Mononuclear cell (primary cell): ENCODE measurements at regions not wholly inside any gene's neighbourhood (a gene's known extent, or its start where the extent isn't known, plus 50 kb on each side); places are given as distances from the start of the nearest gene placed in this dataset.
"Not testable (repeated sequence)": the region's sequence is repeated elsewhere in the genome, so short reads cannot be mapped to it uniquely, and the experiment has no call there.

Experiments
- H3K27me3 ChIP-seq: 2 replicates; pipeline ENCODE4 v1.6.0; 2011; ENCODE audit warnings: low read length, control low read depth; ENCODE audit not compliant: insufficient read depth
- H3K4me1 ChIP-seq: 2 replicates; pipeline ENCODE4 v1.5.1; 2011; ENCODE audit warnings: mild to moderate bottlenecking, low read length, control low read depth; ENCODE audit not compliant: insufficient read depth
- H3K4me3 ChIP-seq: 2 replicates; pipeline ENCODE4 v1.5.1; 2011; ENCODE audit warnings: mild to moderate bottlenecking, low read length, moderate library complexity
- H3K9me3 ChIP-seq: 2 replicates; pipeline ENCODE4 v1.5.1; 2011; ENCODE audit warnings: low read depth, mild to moderate bottlenecking, control low read depth, low read length

- no peaks in the 10 kb centered on the region for H3K9me3 ChIP-seq
- no peaks in the 10 kb centered on the region for H3K4me1 ChIP-seq
- H3K4me3 ChIP-seq, result no peak overlapping the region
These were observed 179.9 kb upstream of the TMEM106B start for GRCh38 chr7:12031186-12031585.

GRCh38 chr7:12031638-12032037, 179.5 kb upstream of the TMEM106B start:
- Histone ChIP-seq H3K27me3 (no peaks in the 10 kb centered on the region), H3K4me3 (no peak overlapping the region), H3K4me1 (no peaks in the 10 kb centered on the region), H3K9me3 (no peaks in the 10 kb centered on the region)

More at GRCh38 chr7:12031186-12031585, 179.9 kb upstream of the TMEM106B start:
- H3K27me3 ChIP-seq, result no peaks in the 10 kb centered on the region

DNA sequence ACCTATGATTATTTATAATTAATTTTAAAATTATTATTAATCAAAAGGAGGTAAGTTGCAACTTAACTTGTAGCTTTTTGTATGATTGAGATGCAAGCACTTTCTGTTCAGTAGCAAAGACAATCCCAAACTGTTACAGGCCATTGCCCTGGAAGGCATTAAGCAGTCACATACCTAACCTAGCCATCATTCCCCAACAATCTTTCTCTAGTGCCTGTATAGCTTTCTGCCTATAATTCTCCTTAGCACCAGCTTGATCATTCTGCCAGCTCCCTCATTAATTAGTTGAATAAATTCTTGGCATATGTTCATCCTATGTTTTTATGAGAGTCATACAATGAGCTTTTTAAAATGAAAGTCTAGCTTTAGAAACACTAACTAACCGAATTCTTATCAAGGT, 178.9 kb upstream of the TMEM106B start:
- Histone ChIP-seq H3K4me1 (no peaks in the 10 kb centered on the region), H3K9me3 (no peaks in the 10 kb centered on the region), H3K4me3 (no peak overlapping the region), H3K27me3 (no peaks in the 10 kb centered on the region)

DNA sequence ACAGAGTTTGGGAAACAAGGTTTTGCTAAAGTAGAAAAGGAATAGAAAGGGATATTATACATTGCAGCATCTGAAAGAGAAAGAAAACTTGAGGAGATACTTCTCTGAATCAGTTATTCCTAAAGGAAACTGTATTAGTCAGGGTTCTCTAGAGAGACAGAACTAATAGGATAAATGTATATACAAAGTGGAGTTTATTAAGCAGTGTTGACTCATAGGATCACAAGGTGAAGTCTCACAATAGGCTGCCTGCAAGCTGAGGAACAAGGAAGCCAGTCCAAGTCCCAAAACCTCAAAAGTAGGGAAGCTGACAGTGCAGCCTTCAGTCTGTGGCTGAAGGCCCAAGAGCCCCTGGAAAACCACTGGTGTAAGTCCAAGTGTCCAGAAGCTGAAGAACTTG, 167.6 kb upstream of the TMEM106B start:
- not testable (repeated sequence) for H3K9me3 ChIP-seq, H3K4me1 ChIP-seq, H3K4me3 ChIP-seq, H3K27me3 ChIP-seq

DNA sequence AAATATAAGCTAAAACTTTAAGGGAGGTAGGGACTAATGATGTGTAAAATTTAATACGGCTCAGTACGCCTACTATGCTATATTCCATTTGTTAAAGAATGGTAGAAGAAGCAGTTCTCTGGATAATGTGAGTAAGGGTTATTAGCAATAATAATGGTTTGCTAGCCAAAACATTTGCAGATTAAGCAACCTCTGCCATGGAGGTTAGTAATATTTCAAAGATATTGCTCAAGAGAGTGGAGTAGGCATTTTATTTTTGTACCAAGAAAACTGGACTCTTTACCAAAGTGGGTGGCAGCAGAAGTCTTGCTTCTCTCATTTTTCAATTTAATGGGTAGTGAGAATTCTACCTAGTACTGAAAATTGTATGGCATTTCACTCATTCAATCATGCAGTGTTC, 158.9 kb upstream of the TMEM106B start:
- no peaks in the 10 kb centered on the region for H3K27me3 ChIP-seq
- no peak overlapping the region for H3K4me3 ChIP-seq
- peaks cover 13% of the 10 kb centered on the region for H3K9me3 ChIP-seq
- H3K4me1 ChIP-seq, result no peaks in the 10 kb centered on the region

DNA sequence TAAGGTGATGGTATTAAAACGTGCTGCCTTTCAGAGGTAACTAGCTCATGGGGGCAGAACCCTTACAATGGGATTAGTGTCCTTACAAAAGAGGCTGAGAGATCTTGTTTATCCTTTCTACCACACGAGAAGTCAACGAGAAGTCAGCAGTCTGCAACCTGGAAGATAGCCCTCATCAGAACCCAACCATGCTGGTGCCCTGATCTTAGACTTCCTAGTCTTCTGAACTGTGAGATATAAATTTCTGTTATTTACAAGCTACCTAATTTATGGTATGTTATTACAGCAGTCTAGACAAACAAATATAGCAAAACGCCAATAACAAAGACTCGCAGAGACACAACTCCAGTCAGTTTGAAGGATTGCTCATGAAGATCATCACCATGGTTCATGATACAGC, 157.5 kb upstream of the TMEM106B start:
- H3K9me3 ChIP-seq, result peaks cover 24% of the 10 kb centered on the region
- no peaks in the 10 kb centered on the region for H3K4me1 ChIP-seq
- no peak overlapping the region for H3K4me3 ChIP-seq
- H3K27me3 ChIP-seq, result no peaks in the 10 kb centered on the region

DNA sequence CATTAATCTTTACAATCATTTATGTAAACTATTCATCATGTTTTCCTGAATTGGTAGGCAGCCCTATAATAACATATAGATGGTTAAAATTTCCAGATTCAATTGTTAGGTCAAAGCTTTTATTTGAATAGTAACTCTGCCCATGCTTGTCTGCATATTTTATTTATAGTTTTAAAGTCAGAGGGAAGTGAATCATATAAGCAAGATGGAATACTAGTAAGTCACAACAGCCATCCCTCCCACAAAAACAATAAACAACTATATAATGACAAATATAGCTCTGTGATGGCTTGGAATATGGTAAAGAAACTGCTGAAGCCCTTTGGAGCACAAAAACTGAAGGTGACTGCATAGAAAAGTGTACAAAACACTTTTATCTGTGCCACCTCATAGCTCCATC, 156.3 kb upstream of the TMEM106B start:
- H3K4me3 ChIP-seq, result no peak overlapping the region
- H3K4me1 ChIP-seq, result no peaks in the 10 kb centered on the region
- no peaks in the 10 kb centered on the region for H3K27me3 ChIP-seq
- peaks cover 24% of the 10 kb centered on the region for H3K9me3 ChIP-seq

DNA sequence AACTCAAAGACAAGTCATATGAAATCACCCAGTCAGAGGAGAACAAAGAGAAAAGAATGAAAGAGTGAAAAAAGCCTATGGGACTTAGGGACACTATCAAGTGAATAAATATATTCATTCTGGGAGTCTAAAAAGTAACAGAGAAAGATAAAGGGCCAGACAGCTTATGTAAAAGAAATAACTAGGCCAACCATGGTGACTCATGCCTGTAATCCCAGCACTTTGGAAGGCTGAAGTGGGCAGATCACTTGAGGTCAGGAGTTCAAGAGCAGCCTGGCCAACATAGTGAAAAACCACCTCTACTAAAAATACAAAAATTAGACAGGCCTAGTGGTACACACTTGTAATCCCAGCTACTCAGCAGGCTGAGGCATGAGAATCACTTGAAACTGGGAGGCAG, 154.7 kb upstream of the TMEM106B start:
- Histone ChIP-seq H3K4me3 (no peak overlapping the region), H3K27me3 (no peaks in the 10 kb centered on the region), H3K4me1 (no peaks in the 10 kb centered on the region), H3K9me3 (peaks cover 24% of the 10 kb centered on the region)

DNA sequence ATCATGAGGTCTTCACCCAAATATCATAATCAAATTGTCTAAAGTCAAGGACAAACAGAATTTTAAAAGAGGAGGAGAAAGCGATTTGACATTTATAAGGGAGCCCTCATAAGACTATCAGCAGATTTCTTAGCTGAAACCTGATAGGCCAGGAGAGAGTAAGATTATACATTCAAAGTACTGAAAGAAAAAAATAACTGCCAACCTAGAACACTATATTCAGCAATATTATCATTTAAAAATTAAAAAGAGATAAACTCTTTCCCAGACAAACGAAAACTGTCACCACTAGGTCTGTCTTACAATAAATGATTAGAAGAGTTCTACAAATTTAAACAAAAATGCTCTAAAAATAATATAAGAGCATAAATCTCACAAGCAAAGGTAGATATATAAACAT, 154.1 kb upstream of the TMEM106B start:
- Histone ChIP-seq H3K4me1 (no peaks in the 10 kb centered on the region), H3K4me3 (no peak overlapping the region), H3K9me3 (peaks cover 24% of the 10 kb centered on the region), H3K27me3 (no peaks in the 10 kb centered on the region)

- Histone ChIP-seq H3K9me3 (peaks cover 13% of the 10 kb centered on the region), H3K4me1 (no peaks in the 10 kb centered on the region), H3K4me3 (no peak overlapping the region), H3K27me3 (no peaks in the 10 kb centered on the region)
These were observed 149.0 kb upstream of the TMEM106B start for GRCh38 chr7:12062062-12062461.

GRCh38 chr7:12064586-12065127, 146.4 kb upstream of the TMEM106B start:
- Histone ChIP-seq H3K4me1 (no peaks in the 10 kb centered on the region), H3K27me3 (no peaks in the 10 kb centered on the region), H3K4me3 (no peak overlapping the region), H3K9me3 (no peaks in the 10 kb centered on the region)

DNA sequence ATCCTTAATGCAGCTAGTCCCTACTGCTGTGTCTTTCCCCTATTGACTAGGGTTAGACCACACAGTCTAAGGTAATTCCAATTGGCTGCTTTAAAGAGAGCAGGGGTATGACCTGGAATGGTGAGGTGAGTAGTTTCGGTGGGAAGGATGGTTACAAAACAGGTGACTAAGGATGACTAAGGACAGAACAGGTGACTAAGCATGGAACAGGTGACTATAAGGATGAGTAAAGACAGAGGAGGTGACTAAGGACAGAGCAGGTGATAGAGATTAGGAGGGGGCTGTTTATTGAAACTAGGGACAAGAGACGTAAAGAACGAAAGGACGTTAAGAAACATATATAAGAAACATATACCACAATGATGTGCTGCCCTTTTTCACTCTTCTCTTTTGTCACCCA, 145.1 kb upstream of the TMEM106B start:
- Histone ChIP-seq H3K9me3 (no peaks in the 10 kb centered on the region), H3K4me1 (no peaks in the 10 kb centered on the region), H3K27me3 (no peaks in the 10 kb centered on the region), H3K4me3 (no peak overlapping the region)

GRCh38 chr7:12066521-12066920, 144.6 kb upstream of the TMEM106B start:
- Histone ChIP-seq H3K4me1 (no peaks in the 10 kb centered on the region), H3K27me3 (no peaks in the 10 kb centered on the region), H3K9me3 (no peaks in the 10 kb centered on the region), H3K4me3 (no peak overlapping the region)

DNA sequence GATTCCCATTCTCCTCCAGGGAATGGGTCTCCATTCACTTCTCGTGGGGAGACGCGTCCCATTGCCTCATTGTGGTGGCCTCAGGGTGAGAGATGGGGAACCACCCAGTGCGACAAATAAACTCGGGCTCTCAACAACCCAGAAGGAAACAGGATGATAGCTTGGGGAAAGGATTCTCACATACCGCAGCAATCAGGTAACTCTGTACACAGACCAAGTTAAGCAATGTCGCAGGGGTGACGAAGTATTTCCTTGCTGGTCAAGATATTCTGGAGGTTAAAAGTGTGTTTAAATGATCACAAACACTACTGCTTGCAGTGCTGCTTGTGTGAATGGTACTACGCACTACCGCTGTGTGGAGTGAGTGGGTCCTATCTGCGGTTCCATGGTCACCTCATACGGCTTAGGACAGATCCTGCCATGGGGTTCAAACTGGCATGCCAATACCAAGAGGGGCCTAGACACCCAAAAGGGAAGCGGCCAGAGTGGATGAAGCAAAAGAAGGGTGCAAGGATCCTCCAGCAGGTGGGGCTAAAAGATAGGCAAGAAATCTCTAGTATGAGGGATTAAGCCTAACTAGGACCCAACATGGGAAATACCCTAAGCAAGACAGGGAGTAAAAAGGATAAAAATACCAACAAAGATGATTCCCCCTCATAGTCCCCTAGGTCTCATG, 143.8 kb upstream of the TMEM106B start:
- Histone ChIP-seq H3K4me1 (no peaks in the 10 kb centered on the region), H3K4me3 (no peak overlapping the region), H3K9me3 (no peaks in the 10 kb centered on the region), H3K27me3 (no peaks in the 10 kb centered on the region)

- H3K27me3 ChIP-seq, result no peaks in the 10 kb centered on the region
- H3K9me3 ChIP-seq, result no peaks in the 10 kb centered on the region
- no peak overlapping the region for H3K4me3 ChIP-seq
- no peaks in the 10 kb centered on the region for H3K4me1 ChIP-seq
These were observed 141.3 kb upstream of the TMEM106B start for GRCh38 chr7:12069757-12070156.

- no peaks in the 10 kb centered on the region for H3K27me3 ChIP-seq
- no peaks in the 10 kb centered on the region for H3K4me1 ChIP-seq
- H3K9me3 ChIP-seq, result peaks cover 8% of the 10 kb centered on the region
- H3K4me3 ChIP-seq, result no peak overlapping the region
These were observed 136.2 kb upstream of the TMEM106B start for GRCh38 chr7:12074889-12075288.
